Hepatocyte (in vitro differentiated cells): ENCODE measurements at regions not wholly inside any gene's neighbourhood (a gene's known extent, or its start where the extent isn't known, plus 50 kb on each side); places are given as distances from the start of the nearest gene placed in this dataset.

ENCODE experiments used
- CTCF ChIP-seq: fragments of 200-600 bp; sonication (generic); IDR thresholded peaks from 2 replicates; pipeline ENCODE4 v1.5.1; 2016; ENCODE audit warnings: antibody characterized with exemption, mild to moderate bottlenecking; ENCODE audit not compliant: poor library complexity
- EZH2 ChIP-seq: fragments of 200-600 bp; sonication (generic); IDR thresholded peaks from 2 replicates; pipeline ENCODE4 v1.6.1; 2016; ENCODE audit warnings: antibody characterized with exemption, mild to moderate bottlenecking, borderline replicate concordance
- EZH2phosphoT487 ChIP-seq: fragments of 200-600 bp; sonication (generic); IDR thresholded peaks from one replicate; pipeline ENCODE4 v1.6.1; 2018; ENCODE audit warnings: antibody characterized with exemption, mild to moderate bottlenecking, low read depth, moderate library complexity; ENCODE audit not compliant: unreplicated experiment, severe bottlenecking

- no peak for TF ChIP-seq CTCF
- TF ChIP-seq EZH2phosphoT487 = no peak
- no peak for TF ChIP-seq EZH2
These were observed 177.9 kb upstream of the SOX2 start for GRCh38 chr3:181533811-181534210.
